GM21786 (cell line): ENCODE measurements at regions not wholly inside any gene's neighbourhood (a gene's known extent, or its start where the extent isn't known, plus 50 kb on each side); places are given as distances from the start of the nearest gene placed in this dataset.

Experiments used
- ATAC-seq: cut with Tn5 transposase; IDR thresholded peaks from one replicate; pipeline ENCODE4 v1.9.1; 2021; ENCODE audit not compliant: unreplicated experiment

DNA sequence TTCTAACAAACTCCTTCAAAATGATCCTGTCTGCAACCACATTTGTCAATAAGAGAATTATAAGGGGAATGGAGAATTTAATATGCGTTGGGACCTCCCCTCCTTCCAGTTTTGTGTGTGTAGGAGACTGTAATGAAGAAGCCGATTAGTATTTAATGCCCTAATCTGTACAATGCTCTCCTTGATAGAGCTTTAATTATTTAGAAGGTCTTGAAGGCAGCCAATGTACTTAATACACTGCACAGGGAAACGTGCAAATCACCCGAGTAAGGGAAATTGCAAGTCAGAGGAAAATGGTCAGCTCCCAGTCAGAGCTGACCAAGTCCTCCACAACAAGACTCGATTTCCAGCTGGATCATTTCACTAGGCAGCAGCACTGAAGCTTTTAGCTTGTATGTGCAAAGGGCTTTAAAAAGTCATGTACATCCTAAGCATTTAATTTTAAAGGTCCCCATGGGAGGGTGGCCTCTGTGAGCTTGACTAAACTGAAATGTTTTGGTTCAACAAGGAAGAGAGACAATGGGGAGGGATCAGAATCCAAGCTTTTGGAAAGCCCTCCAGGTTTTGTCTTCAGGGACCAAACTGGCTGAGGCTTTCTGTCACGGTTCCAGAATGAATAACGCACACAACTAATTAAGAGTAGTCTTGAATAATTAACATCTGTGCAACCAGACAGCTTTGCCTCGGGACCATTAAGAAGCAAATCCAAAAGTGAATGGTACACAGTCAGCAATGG, 159.8 kb upstream of the MITF start:
- ATAC-seq: no peak

DNA sequence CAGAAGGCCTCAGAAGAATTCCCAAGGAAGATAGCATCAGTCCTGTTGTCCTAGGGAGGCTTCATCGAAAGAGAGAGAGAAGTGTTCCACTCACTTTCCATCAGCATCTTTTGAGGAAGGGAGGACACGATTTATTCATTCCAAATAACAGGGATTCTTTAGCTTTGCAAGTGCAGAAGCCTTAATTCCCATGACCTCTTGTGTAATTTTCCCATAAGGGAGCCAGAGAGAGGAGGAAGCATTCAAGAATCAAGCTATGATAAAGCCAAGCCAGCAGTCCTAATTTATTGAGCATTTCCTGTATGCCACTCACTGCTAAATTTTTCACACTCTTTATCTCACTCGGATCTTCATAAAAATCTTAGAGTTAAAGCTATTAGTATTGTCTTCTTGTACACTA, 169.7 kb upstream of the MITF start:
- no peak for ATAC-seq

DNA sequence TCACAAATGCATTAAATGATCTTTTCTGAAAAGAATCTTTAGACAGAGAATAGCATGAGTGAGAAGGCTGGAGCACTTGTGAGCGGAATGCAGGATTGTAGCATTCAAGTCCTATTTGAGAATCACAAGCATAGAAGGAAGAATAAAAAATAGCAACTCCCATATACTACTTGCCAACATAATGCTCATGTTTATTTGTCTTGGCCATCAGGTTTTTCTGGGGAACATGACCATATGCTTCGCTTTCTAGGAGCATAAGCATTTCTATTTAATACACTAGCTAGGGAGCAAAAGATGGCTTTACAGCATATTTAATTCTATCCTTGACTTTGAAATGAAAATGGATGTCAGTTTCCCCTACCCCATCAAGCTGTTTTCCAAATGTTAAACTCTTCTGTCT, 170.3 kb upstream of the MITF start:
- no peak for ATAC-seq

DNA sequence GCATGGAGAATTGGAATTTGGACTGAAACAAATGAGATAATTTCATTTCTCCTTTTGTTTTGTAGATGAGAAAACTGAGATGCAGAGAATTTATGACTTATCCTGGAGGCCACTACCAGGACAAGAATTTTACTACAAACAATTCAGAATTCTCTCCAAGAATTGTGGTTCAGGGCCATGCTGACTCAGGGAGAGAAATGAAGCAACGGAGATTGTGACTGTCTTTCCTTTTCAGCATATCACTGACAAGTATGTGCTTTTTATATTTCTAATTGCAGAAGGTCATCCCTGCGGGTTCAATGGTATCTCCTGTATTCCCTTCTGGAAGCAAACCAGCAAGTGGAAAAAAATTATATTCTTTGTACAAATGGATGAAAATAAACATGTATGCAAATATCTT, 170.8 kb upstream of the MITF start:
- no peak for ATAC-seq

DNA sequence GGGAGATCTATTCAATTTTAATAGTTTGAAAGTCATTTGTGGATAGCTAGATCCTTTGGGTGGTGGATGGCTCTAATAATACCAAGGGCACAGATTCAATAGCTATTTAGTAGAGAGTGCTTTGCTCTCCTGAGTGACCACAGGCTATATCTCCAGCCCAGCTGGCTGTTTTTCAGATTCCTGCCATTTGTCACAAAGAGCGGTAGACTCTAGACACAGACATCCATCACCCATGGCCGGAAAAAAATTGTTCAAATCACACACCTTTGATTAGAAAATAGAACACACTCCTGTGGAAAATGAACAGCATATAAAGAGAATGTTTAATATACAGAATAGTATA, 171.6 kb upstream of the MITF start:
- no peak for ATAC-seq

DNA sequence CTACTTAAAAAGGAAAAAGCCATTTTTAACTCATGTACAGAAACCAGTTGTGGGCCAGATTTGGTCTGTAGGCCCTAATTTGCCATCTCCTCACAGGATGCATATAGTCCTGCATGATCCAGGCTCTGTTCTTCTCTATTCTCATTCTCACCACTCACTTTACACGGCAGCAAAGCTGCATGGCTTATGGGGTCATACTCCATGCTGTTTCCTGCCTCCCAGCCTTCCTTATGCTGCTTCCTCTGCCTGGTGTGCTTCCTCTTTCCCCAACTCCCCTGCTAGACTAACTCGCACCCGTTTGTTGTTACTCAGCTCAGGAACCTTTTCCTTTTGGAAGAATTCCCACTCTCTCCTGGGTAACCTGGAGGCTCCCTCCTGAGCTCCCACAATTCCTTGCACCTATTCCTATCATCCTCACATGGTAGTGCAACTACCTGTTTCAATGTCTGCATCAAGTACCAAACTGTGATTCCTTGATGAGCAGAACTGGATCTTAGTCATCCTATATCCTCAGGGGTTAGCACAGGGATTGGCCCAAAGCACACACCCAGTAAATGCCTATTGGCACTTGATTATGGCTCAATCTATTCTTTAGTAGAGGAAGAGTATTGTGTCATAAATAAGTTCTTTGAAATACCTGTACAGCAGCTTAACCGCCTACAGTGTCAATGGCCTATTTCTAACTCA, 172.1 kb upstream of the MITF start:
- ATAC-seq: no peak

DNA sequence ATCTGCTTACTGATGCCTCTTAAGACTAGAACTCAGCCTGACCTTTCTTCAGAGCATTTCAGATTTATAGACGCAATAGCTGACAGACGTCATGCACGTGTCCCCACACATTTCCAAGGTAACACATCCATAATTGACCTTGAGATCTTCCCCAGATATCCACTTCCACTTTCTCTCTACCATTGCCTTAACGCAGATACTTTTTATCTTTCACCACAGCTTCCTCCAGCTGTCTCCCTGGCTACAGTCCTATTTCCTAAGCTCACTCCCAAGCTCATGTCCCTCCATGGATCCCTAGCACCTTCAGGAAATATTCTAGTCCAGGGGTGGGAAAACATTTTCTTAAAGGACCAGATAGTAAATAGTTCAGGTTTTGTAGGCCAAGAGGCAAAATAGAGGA, 173.0 kb upstream of the MITF start:
- no peak for ATAC-seq

DNA sequence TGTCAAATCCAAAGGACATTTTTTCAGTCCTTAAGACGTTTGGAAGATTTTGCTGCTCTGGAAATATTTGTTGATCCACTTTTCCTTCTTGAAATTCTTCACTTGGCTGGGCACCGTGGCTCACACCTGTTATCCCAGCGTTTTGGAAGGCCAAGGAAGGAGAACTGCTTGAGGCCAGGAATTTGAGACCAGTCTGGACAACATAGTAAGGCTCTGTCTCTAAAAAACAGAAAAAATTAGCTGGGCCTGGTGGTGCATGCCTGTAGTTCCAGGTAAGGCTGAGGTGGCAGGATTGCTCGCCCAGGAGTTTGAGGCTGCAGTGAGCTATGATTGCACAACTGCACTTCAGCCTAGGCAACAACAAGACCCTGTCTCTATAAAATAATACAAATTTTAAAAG, 173.9 kb upstream of the MITF start:
- ATAC-seq: no peak

DNA sequence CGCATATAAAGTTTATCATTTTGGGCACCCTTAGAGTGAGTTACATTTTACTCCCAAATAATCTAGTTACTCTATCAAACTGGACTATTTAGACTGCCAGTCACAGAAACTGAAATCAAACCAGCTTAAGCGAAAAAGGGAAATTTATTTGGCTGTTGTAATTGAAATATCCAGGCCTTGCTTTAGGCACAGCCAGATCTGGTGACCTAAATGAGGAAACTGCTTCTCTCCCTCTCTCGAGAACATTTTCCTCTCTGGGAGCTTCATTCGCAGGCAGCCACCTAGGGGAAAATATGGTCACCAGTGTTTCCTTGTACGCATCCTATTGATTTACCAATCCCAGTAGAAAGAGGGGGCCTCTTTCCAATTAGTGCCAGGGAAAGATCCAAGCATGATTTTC, 175.3 kb upstream of the MITF start:
- ATAC-seq: no peak

DNA sequence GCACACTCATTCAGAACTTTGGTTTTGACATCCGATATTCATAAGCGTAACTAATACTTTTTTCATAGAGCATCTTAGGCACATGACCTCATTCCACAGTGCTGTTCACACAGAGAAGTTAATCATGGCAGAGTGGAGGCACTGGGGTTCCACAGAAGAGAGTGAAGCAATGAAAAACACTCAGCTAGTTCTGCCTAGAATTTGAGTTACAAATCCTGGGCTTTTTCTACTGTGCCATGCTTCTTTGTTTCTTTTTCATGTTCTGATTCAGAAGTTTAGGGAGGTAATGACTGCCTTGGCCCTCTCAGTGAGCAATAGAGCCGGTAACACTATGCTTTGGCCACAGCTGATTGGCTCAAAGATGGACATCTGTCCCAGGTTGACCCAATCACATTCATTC, 176.1 kb upstream of the MITF start:
- no peak for ATAC-seq

DNA sequence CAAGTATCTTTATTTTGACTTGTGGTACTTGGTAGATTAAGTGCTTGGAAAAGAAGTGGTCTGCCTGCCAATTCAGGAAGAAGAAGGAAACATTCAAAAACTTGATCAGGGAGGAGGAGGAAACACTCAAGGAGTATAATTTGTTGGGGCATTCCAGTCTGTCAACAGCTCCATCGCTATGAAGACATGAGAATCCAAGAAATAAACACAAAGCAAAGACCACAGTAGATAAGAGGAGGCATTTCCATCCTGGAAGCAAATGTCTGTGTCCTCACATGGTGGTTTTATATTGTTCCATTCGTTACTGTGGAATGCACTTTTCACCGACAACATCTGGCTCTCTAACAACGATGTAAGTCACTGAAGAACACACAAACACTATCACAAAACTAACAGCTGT, 176.1 kb upstream of the FRMD4B start:
- no peak for ATAC-seq

DNA sequence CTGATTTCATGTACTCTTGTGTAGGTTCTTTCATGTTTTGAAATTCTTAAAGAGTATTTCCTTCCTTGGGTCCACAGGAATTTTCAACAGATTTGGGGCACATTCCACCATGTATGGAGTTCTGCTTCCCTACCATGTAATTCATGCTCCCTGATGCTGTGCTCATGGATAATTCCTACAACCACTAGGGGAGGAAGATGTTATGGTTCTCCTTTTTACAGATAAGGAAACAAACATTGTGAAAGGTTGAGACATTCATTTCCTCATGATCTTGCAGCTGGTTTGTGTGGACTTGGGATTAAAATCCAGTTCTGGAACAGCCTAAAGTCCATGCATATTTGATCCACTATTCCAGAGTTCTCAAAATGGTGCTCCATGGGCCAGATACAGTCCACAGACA, 174.9 kb upstream of the FRMD4B start:
- ATAC-seq: no peak

DNA sequence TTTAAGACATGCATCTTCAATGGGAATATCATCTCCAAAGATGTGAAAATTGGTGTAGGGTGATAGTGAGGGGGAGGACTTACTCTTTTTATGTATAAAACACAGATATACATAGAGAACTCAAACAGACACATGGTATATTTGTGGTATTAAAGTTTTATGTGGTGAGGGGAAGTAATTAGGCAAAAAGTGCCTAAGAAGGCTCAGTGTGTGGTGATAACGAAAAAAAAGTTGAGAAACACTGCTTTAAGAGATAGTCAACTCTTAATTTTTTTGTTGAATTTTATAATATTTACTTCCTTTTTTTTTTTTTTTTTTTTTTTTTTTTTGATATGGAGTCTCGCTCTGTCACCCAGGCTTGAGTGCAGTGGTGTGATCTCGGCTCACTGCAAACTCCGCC, 174.2 kb upstream of the FRMD4B start:
- ATAC-seq: no peak

DNA sequence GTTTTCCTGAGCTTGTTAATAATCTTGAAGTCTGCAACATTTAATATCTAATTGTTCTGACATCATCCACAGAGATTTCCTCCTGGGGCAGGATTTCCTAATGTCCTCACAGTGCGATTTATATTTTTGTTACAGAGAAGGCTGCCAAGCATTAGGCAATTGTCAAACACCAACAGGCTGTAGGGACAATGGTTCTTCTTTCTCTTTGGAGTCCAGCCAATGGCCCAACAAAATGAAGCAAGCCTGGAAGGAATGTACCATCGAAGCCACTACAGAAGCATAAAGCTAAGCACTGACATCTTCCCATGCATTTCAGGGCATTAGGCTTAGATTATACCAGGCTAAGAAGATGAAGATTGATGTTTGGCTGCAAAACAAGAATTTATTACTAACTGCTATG, 173.0 kb upstream of the FRMD4B start:
- ATAC-seq: no peak

DNA sequence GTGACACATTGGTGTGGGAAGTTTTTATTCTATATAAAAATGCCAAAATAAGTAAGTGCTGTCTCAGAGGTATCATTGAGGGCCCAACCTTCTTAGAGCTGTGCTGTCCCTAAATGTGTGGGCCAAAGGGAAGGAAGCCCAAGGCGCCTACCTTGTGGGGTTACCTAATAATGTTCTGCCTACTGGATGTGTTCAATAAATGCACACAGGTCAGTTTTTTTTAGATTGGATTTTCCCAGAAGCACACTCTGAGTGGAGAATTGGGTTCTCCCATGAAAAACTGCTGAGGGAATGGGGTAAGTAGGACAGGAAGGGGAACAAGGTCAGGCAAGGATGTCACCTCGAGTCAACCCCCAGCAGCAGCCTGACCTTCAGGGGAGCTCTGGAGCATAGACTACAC, 168.7 kb upstream of the FRMD4B start:
- ATAC-seq: no peak

DNA sequence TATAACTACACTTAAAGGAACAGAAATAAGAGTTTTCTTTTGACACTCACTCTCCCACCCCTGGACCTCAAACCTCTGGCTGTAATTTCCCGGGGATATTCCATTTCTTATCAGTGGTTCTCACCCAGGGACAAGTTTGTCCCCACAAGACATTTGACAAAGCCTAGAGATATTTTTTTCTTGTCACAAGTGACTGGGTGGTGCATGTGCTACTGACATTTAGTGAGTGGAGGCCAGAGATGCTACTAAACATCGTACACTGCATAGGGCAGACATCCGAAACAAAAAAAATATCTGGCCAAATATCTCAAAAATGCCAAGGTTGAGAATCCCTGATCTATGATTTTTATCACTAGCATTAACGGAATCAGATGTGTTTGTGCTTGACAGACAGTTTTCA, 168.0 kb upstream of the FRMD4B start:
- no peak for ATAC-seq

DNA sequence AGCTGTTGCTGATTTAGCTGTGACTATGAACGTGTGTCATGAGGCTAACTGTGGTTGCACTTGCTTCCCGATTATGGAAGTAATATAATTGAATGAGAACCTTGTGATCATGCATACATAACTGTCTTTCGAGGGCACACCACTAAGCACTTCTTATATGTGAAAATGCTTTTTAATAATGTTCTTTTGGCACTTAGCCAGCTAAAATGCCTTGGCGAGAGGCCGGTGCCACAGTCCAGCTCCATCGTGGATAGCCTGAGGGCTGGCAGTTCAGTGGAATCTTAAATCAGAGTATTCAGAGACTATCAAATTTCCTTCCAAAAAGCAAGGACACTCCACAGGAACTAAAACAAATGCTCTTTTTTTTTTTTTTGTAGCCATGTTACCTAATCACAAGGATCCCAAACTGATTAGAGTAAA, 161.6 kb upstream of the FRMD4B start:
- no peak for ATAC-seq

DNA sequence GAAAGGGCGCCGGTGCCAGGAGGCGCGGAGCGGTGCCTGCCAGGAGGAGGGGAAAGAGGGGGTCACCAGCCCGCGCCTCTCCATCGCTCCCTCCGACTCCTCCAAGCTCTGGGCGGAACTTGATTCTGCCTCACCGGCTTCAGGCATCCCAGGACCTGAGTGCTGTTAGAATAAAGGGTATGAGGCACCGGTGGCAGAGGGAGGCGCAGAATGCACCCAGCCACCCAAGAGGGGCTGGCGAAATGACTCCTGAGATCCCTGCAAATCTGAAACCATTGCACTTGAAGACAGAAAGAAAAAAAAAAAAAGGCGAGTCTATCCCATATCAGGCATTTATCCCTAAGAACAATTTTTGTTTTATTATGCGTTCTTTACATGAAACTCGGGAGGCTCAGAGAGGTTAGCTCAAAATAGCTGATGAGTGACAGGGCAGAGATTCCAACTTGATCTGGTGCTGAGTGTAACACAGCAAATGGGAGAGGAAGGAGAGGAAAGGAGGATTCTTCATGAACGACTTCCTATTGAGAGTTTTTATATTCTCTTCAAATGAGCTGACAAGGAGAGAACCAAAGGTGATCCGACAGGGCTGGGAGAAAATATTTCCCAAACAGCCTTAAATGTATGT, 157.0 kb upstream of the FRMD4B start:
- no peak for ATAC-seq

DNA sequence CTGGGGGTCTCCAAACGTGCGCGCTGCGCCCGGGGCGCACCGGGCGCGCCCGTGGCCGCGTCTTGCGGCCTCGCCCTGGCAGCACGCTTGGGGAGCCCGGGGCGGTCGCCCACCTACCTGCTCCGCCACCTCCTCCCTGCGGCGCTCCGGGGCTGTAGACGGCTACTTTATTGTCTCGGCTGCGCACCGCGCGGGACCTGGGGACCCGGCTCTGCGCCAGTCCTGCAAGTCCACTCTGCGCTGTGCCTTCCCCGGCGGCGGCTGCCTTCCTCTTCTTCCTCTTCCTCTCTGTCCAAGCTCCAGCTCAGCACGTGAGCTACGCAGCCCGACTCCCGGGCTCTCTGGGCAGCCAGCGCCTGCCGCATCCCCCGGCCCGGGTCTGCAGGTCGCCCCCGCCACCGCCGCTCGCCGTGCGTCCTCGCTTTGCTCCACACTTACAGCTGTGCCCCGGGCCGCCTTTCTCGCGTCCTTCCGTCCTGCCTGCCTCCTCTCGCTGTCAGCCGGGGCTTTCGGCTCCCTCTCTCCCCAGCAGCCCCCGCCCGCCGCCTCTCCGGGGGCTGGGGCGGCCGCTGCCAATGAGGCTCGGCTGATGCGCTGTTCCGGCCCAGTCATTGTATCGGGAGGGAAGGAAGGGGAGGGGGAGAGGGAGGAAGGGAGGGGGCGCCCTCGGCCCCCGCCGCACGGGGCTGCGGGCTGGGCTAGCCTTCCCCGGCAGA, 156.4 kb upstream of the FRMD4B start:
- ATAC-seq: no peak

DNA sequence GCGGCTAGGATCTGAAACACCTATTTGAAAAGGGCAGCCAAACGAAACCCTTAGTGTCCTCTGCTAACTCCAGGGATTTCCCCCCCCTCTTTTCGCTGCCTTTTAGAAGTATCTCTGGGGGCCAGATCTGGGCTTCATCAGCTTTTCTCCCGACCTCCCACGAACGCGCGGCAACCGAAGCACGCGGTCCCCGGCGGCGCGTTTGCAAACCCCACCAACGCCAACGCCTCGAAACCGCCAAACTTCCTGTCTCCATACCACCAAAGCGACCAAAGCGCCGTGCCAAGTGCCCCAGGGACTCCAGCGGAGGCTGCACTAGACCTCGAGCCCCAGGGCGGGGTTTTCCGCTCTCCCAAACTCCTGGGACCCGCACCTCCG, 155.8 kb upstream of the FRMD4B start:
- no peak for ATAC-seq

DNA sequence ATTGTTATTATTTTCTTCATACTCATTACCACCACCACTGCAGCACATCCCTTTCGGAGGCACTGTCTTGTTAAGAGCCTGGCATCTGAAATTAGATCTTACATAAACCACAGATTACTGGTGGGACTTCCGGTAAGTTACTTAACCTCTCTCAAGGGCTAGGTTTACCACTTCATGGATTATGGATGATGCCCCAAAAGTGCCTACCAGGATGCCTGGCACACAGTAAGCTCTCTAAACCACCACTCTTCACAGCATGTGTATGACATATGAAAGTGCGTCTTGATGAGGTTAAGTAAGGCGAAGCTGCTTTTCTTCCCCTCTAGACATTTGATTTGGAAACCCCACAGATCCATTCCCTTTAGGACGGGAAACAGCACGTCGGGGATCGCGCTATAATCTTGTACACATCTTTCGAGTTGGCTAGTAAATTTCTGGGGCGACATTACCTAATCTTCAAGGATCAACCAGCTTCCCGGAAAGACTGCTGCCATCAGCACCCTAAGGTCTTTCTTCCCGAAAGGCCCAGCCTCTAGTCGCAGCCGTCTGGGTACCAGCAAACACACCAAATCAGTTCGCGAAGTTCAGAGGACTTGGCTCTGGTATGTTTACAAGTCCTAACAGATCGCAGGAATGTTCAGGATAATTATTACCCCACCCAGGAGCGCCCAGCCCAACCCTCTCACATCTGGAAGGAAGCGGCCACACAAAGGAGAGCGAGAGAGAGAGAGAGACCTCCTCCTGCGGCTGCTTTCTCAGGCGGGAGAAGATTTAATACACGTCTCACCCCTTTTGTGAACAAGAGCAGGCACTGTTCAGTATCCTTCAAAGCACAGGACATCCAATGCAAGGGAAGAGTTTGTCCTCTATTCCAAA, 155.1 kb upstream of the FRMD4B start:
- no peak for ATAC-seq
